Inflammatory macrophage treated with lipopolysaccharide for 1 hour (primary cell): ENCODE measurements at regions not wholly inside any gene's neighbourhood (a gene's known extent, or its start where the extent isn't known, plus 50 kb on each side); places are given as distances from the start of the nearest gene placed in this dataset.

Experiments
- DNase-seq, 2 donors: peaks; one replicate each; pipeline ENCODE4 v3.0.0-alpha.2; 2020 to 2022

DNA sequence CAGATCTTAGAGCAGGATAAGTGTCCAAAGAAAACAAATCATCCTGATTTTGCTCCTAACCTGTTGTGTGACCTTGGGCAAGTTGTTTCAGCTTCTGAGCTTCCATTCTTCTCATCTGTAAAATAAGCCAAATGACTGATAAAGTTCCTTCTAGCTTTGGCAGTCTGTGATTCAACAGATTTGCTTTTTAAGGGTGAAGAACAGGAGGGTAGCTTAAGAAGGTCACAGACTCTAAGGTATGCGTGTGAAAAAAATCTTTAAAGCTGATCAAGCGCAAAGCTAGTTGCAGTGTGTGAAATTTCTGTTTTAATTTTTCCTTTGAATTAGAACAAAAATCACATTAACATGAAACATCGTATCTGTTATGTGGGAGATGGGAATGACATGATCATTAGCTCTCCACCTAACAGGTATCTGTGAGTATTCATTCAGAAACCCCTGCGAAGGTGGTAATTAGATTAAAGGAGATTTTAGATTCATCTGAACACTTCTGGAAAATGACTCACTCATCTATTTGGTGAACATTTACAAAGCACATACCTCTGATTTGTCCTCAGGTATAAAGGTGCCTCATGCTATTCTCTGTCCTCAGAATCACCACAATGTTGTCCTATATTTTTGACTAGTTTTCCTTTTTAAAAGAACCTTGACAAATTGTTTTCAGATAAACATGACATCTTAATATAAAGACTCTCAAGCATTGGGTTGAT, 131.9 kb upstream of the CPM start:
- no peak for DNase-seq

DNA sequence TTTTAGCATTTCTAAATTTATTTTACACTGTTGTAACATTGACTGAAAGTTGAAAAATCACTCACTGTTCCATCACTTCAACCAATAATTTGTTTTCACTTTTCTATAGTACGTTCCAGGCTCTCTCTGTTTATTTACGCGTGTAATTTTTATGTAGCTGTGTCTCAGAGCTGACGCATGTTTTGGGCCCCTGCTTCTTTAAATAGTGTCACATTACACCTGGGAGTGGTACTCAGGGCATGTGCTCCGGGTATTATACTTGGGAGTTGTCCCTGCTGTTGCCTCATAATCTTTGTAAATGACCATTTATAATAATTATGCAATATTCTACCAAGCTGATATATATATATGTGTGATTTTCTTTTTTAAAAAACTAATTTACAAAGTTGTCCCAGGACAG, 132.8 kb upstream of the CPM start:
- DNase-seq, result no peak

DNA sequence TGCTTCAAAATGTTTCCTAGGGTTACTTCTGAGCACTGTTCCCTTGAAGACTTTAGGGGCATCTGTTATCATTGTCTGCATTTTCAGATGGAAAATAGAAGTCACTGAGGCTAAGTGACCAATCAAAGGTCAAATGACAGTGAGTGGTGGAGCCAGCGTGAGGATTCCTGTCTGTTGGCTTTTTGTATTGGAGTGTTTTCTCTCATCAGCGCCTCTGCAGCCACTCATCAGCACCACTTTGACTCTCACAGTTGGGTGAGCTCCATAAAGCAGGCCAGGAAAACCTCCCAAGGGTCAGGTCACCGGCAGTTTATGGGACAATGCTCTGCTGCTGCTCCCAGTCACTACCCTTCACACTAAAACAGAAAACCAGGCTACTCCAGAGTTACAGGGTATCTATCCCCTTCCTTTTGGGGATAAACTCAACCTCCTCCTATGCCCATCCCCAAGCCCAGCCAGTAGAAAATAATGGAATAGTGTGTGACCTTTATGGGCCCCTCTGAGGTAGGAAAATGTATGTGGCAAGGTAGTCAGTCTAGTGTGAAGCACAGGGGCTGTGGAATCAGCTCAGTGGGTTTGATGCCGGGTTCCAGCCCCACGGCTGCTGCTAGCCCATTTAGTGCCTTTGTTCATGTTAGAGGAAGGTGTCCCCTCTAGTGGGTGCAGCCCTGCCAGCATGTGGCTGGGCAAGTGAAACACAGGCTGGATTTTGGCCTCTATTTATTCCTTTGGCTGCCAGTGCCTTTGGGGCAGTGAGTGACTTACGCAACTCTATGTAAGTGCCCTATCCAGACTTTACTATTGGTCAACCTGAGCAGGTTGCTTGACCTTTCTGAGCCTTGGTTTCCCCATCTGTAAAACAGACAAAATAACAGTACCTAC, 133.8 kb upstream of the CPM start:
- no peak for DNase-seq

DNA sequence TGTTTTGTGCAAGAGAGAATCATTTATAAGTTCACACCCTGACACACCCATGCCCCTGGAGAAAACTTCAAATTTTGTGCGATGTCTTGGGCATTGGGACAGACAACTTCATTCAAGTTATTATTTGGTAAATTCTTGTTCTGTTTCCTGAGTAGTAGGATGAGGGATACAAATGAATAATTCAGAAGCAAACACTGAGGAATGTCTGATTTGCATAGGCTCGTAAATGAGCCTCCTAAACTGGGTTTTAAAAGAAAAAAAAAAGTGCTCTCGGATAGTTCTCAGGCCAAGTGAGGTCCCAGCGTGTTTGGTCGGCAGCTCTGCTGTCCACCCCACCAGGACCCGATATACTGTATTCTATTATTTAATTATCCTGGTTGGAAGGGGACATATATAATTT, 134.7 kb upstream of the CPM start:
- no peak for DNase-seq

DNA sequence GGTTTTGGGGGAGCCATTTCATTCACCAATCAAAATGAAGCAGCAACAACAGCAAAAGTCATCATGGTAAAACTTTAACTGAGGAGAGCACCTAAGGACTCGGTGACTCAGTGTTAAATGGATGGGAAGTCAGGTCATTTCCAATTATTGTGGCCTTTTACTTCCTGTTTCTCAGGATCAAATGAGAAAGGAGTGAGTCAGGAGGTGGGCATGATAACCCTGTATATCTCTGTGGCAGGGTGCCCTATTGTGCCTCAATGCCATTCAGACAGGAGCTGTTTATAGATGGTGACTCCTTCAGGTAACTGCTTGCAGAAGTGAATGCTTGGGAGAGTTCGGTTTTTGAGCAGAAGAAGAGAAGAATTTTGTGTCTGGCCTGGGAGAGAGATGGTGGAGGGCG, 135.5 kb upstream of the CPM start:
- peak; percentile 17 to 71 for DNase-seq

DNA sequence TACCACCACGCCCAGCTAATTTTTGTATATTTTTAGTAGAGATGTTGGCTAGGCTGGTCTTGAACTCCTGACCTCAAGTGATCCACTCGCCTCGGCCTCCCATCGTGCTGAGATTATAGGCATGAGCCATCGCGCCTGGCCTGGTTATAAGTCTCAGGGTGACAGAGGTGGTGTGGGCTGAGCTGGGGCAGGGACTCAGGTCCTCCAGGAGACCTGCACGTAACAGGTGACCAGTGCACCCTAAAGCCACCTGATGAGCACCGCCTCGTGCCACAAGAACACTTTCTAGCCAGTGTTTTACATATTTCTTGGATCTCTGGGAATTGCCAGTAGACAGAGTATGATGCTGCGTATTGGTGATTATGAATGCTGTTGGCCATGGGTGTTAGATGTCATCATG, 136.5 kb upstream of the CPM start:
- DNase-seq, result no peak

DNA sequence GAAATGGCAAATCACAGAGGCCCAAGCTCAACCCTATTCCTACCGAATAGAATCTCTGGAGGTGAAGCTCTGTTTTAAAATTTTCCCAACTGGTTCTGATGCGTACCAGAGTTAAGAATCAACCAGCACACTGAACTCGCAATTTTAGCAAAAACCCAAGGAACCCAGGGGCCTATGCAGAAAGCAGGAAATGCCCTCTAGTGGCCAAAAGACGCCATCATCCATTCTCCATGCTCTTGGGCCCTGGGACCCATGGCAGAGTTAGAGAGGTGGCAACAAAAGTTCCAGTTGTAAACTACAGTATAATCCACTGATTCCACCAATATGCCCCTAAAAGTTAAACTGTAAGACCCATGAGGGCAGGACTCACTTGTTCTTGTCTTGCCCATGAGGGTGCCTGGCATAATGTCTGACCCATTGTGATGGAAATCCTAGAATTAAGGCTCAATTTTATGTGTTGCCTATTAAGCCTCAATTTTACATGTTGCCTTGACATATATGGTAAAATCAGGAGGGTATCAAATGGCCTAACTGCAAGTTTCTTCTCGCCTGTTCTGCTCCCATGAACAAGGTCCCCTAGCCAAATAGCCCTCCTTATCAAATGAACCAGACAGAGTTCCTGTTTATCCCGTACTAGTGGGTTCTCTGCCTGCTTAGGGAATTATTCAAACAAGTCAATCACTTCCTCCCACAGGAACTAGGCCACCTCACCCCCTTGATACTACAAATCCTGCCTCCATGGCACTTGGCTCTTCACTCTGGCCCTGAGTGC, 137.5 kb upstream of the CPM start:
- DNase-seq, result peak; percentile 57 to 92

DNA sequence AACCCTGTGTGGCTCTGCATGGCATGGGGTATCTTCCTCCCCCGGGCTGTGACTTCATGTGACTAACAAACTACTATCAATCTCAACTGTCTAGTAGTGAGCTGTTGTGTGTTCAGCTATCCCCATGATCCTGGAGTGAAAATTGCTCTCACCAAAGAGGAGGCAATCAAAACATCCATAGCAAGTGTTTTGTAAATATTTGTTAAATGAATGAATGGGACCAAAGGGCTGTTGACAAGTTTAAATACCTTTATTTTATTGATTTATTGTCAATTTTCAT, 138.1 kb upstream of the CPM start:
- DNase-seq, result no peak

DNA sequence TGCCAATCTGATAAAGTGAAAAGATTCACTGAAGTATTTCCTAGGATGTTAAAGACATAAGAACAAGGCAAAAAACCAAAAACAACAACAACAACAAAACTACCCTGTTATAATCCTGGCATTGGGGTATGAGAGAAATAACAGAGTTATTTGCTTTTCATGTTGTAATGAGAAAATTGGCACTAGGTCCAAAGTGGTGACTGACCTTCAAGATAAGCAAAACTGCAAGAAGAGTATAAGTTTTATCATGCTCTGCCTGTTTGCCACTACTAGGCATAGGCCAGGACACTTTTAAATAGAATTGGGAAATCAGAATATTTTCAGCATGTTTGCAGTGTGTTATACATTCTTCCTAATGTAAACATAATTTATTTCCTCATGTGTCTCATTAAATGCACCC, 140.1 kb upstream of the CPM start:
- DNase-seq, result no peak

DNA sequence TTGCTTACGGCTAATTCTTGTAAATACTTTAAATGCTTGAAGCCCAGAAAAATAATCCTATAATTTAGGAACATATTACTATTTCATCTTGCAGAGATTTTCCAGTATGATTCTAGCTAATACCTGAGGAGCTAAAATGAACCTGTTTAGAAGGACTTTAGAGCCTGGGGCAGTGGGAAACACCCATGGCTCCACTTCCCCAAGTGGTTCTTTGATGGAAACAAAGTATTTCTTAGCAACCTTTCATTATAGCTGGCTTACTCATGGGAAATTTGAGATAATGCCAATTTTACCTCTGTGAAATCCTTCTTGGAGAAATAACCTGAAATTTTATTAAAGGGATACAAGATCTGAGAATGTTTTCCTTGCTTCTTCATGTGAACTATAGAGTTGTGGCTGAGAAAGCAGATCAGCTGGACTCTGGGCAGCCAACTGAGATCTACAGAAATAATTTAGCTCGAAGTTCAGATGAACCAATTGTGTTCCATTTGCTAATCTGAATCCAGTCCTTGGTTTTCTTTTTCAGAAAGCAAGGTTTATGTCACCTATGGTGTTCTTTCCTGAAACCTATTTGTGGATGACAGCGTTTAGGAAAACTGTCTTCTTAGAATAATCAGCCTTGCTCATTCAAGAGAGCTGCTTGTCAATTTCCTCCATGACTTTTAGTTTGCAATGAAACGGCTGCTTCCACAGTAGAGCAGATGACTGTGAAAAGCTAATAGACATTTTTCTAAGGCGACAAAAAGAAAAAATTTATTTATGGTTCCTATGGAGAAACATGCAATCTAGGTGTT, 141.8 kb upstream of the CPM start:
- DNase-seq, result no peak

DNA sequence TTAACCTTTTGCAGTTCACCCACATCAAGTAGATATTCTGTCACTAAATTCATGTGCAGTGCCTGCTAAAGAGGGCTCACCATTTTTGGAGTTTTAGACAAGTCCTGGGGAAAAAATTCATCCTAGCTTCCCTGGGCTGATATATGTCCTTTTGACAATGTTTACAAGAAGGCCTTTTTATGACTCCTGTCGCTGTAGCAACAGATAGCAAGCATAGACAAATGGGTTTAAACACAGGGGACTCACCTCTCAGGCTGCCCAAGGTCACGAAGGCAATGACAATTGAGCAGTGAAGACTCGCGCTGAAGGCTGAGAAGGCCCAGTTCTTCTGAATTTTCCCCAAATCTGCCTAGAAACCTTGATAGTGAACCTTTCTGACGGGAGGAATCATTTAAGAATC, 150.7 kb upstream of the CPM start:
- no peak for DNase-seq

DNA sequence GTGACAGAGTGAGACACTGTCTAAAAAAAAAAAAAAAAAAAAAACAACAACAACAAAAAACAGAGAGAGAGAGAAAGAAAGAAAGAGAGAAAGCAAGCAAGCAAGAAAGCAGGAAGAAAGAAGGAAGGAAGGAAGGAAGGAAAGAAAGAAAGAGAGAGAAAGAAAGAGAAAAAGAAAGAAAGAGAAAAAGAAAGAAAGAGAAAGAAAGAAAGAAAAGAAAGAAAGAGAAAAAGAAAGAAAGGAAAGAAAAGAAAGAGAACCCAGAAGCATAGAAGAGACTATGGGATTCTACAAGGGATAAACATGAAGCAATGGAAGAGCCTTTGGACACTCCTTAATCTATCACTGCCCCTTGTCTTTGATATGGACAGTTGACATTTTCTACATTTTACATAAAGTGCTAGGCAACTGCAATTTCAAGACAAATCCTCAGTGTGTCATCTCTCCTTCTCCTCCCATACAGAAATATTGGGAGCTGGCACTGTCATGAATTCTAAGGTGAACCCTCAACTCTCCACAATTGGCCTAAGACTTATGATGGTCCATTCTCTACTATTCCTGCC, 151.9 kb upstream of the CPM start:
- DNase-seq, result no peak

DNA sequence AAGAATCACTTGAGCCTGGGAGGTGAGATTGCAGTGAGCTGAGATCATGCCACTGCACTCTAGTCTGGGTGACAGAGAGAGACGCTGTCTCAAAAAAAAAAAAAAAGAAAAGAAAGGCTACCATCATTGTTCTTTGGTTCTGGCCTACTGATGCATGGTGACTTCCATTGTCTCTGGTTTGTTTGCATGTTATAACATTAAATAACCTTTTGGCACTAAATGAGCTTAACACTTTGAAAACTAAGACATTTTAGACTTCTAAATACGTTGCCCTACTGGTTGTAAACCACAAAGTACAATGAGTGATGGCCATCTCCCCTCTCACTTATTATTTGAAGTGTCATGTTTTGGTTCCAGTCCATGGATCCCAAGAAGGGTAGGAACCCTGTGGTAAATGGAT, 152.9 kb upstream of the CPM start:
- DNase-seq, result no peak

DNA sequence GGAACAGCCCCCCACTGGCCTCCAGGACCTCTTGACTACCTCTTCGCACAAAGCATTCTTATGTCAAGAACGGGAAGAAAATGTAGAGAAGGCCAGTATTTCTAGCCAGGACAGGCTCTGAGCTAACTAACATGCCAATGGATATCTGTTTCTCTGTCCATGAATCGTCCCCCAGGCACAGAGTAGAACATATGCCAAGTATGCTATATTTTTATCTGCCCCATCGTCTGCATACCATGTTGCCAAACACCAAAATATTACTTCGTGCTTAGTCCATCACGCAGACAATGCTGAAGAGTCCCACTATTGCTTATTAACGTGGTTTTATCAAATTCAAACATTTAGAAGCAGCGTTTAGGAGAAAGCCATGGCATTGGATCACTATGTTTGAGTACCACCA, 151.4 kb upstream of the CPSF6 start:
- no peak for DNase-seq

DNA sequence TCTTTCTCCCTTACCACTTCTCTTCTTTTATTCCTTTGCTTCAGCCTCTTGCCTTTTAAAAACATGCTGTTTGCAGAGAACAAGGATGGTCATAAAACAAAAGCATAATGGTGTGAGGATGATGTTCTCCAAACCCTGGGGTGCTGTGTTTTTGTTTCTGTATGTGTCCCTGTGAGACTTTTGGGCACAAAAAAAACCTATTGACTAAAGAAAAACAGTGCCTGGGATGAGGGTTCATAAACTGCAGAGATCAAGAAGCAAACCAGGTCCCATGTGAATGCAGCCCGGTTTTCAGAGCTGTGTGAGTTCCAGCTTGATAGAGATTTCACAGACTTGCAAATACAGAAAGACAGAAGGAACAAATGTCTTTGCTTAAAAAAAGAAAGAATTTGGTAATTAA, 148.6 kb upstream of the CPSF6 start:
- no peak for DNase-seq

DNA sequence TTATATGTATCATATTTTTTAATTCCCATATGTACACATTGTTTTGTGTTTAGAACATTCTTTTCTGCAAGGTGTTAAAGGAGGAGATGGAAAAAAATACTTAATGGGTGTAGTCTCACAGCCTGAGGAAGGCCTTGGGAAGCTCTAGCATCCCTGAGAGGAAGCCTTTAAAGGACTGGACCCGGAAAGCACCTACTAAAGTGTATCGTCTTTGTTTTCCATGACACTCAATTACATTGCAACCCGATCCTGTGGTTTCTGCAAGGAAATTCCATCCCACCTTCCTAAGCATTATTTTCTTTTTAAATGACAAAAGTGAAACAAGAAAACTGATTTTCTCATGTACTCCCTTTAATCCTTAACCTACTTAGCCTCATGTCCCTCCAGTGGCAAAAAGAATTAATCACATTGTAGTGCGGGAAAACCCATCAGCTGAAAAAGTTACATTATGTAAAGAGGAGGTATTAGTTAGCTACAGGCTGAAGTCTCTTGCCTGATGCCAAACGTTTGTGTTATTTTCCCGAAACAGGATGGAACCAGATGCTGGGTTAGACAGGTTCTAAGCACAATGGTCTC, 147.8 kb upstream of the CPSF6 start:
- no peak for DNase-seq

DNA sequence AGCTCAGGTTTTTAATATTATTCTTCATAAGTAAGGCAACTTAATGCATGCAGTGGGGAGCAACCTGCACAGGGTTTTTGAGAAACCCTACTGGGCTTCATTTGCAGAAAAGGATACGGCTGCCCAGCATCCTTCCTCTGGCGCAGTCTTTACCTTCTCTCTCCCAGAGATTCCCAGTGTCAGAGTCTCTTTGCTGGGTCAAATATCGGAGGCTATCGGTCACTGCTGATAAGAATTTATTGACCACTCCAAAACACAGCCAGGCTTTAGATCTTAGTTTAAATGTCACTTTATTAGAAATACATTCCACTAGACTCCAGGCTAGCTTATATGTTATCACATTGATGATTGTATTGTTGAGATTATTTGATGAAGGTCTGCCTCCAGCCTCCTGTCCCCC, 147.2 kb upstream of the CPSF6 start:
- DNase-seq, result no peak

DNA sequence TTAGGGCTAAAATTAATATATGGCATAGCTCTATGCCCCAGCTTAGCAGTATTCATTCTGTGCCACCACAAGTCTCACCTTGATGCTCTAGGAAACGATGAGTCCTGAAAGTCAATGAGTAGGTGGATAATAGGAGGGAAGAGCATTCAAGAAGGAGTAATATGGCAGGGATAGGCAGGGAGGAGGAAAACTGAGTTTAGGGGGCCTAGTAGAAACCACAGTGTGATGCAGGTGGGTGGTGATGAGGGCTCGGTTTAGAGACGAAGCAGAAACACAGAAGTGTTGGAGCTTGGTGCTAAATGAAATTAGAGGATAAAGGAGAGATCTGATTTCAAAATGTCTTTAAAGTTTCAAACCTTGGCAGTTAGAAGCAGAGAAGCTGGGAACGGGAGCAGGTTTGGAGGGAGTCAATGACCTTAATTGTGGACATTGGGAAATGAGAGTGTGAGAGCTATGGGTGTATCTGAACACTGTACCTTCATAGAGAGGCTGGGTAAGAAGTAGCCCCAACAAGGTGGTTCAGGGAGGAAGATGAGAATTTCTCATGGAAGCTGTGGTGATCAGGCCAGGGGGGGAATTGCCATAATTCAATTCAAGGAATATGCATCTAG, 144.7 kb upstream of the CPSF6 start:
- no peak for DNase-seq

DNA sequence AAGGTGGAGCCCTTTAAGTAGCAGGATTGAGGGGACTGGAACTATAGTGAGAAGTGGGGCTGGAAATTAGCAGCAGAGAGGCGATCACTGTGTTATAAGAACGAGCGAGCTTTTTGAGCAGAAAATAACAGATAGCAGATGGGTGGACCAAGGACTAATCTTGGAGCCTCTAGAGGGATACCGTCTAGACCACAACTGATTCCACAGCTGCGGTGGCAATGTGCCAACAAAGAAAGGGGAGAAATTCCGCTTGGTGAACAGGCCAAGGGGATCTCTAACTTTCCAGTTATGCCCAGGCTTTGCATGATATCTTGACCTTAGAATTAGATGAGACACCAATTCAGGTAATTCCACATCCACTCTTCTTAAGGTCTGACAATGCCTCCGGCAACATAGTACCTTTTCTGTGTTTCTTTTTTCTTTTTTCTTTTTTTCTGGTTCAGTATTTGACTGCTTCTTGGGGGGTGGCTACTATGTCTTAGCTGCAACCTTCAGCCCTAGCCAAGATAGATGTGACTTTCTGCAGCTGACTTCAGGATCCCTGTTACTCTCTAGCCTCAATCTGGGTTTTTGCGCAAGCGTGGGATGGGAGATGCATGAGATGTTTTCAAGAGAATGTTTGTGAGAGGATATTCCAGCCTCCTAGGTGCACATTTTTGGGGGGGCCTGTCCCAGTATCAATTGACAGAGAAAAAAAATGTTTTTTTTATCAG, 143.4 kb upstream of the CPSF6 start:
- DNase-seq, result no peak

DNA sequence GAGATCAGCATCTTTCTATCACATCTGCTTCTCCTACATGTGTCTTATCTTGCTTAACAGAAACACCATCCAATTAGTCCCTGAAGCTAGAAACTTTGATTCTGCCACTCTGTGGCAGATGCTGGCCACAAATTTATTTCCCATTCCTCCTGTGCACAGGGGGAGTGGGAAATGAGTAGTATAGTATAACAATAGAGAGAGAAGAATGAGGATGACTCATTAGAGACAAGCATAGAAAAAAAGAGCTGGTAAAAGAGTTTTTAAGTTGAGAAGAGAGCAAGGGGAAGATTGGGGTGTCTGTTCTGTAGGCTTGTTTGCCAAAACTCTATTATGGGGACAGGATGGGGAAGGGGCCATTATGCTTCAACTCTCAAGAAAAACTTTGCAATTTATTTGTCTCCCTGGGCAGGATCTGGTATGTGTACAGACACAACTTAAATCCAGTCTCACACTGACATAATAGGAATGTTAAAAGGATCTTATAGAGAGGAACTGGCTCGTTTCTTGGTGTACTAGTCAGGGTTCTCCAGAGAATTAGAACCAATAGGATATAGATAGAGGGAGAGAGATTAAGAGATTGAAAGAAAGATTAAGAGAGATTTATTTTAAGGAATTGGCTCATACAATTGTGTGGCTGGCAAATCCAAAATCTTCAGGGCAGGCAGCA, 142.6 kb upstream of the CPSF6 start:
- no peak for DNase-seq
